HG03460 (cell line): ENCODE measurements at regions not wholly inside any gene's neighbourhood (a gene's known extent, or its start where the extent isn't known, plus 50 kb on each side); places are given as distances from the start of the nearest gene placed in this dataset.
A peak's percentile ranks its signal among the peaks of the same experiment; 100 is the strongest.

Experiments
- ATAC-seq: cut with Tn5 transposase; IDR thresholded peaks from one replicate; pipeline ENCODE4 v1.9.1; 2021; ENCODE audit not compliant: unreplicated experiment

DNA sequence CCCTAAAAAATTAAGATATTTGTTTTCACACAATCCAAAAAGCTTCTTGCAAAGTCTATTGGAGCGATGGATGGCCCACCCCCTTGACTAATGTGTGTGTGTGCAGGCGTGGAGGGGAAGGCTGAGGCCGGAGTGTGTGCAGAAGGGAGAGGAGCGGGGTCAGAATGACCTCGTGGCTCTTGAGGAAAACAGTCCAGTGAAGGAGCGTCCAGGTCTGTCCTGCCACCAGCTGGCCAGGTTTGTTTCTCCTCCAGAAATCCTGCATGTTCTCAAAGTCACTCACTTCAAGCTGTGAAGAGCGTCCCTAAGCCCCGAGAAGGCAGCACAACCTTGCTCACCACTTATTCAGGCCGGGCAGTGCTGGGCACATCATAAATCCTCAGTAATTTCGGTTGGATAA is 69.5 kb upstream of the SSX2IP start:
- ATAC-seq, result no peak

DNA sequence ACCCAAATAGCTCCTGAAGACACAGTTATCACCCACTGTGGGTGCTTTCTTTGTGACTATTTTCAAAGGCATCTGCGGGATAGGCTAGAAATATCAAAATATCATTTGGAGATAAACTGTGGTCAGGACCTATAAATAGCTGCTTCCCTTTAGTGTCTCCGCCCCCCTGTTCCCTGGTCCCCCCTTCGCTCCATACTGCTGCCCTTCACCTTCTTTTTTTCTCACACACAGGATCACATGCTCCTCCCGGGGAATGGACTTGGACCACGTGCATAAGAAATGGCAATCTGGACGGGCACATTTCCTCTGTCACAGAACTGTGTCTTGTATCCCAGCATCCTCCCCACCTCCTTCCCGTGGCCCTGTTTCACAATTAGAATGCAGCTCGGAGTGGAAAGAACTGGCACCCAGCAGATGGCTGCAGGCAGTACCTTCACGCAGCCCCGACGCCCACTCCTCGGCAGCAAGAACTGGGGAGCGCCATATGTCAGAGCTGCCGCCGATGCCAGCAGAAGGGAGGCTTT is 68.8 kb upstream of the SSX2IP start:
- ATAC-seq, result no peak

DNA sequence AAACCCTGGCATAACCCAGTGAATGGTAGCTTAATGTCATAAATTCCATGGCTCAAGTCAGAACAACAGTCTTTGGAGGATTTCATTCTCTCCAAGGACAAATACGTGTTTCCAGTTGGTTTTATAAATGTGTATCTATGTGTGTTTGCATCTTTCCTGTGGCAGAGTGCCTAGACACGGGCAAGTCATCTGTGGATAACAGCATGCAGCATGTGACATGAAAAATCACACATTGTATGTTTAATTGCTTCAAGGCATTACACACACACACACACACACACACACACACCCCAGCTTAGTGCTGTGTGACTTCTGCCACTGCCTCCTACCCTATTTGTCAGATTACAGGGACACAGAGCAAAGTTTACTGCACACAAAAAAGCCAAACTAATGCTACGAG is 68.2 kb upstream of the SSX2IP start:
- no peak for ATAC-seq

DNA sequence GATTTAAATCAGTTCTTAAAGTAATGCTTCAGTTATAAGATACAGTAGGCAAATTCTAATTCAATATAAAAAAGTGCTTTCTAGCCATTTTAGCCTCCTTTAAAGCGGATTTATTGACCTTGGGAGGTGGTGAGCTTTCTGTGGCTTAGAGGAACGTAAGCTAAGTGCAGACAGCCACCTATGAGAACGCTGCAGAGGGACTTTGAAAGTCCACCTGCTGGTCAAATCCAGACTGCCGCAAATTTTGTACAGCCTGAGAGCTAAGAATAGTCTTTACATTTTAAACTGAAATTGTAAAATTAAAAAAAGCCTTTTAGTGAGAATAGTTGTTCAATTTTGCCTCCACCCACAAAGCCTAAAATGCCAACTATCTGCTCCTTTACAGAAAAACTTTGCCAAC is 67.0 kb upstream of the SSX2IP start:
- no peak for ATAC-seq

DNA sequence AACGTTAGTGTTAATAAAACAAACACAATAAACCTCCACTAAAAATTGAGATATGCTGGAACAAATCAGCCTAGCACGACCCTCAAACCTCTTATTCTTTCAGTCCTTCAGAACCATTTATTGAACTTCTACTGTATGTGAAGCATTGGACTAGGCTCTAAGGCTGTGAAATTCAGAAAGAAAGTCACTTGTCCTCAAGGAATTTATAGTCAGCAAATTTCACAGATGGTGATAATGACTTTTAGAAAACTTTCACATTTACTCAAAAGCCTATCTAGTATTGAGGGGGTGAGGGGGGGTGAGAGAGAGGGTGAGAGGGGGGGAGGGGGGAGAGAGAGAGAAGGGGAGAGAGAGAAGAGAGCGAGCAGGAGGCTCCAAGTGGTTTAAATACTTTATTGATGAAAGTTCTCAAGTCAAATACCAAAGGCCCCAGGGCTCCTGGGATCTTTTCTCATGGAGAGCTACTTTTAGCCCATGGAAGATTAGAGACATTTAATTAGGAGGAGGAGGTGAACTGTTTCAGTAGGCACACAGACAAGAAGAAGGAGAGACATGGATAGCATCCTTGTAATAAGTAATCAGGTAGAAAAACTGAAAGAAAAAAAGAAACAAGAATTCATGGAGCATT is 66.3 kb upstream of the SSX2IP start:
- ATAC-seq, result no peak

DNA sequence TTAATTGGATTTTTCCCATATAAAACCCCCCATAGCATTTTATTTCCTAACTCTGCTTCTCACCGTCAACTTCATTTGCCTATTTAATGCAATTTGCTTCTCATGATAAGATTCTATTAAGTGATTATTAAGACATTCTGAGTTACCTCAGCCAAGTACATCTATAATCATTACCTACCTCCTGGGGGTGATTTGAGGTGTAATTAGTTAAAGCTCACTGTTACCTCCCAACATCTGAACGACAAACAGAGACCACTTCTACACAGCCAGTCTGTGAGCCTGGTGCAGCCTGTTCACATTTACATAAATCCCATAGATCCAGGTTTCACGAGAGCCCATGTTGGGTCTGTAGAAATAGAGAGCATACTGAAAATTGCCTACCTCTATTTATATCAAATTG is 65.7 kb upstream of the SSX2IP start:
- ATAC-seq, result no peak

DNA sequence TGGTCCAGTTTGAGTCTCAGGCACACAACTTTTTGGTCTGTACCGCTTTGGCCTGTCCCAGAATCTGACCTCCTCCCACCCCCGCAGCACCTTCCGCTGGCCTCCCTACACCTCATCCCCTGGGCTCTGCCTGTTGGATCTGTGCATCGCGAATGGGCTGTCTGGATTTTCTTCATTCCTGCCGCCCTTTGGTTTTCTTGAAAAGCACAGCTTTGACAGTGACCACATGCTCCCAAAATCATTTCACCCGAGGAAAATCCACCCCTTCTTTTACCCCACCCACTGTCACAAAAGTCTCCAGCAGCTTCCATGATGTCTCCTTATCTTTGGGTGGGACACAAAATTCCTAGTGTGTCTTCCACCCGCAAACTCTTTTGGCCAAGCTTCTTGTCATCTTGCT is 65.0 kb upstream of the SSX2IP start:
- ATAC-seq, result no peak

DNA sequence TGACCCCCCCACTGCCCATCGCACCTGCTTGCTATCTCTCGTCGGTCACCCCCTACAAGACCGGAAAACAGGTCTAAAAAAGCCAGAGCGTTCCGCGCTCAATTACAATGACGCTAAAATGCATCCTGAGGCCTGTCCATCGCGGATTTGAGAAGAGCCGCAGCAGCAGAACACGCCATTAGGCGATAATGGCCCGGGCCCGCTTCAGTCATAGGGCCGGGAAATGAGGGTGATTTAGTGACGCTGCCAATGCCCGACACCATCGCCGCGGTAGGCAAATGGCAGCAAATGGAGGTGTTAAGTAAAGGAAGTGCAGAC is 64.1 kb upstream of the SSX2IP start:
- ATAC-seq, result no peak

DNA sequence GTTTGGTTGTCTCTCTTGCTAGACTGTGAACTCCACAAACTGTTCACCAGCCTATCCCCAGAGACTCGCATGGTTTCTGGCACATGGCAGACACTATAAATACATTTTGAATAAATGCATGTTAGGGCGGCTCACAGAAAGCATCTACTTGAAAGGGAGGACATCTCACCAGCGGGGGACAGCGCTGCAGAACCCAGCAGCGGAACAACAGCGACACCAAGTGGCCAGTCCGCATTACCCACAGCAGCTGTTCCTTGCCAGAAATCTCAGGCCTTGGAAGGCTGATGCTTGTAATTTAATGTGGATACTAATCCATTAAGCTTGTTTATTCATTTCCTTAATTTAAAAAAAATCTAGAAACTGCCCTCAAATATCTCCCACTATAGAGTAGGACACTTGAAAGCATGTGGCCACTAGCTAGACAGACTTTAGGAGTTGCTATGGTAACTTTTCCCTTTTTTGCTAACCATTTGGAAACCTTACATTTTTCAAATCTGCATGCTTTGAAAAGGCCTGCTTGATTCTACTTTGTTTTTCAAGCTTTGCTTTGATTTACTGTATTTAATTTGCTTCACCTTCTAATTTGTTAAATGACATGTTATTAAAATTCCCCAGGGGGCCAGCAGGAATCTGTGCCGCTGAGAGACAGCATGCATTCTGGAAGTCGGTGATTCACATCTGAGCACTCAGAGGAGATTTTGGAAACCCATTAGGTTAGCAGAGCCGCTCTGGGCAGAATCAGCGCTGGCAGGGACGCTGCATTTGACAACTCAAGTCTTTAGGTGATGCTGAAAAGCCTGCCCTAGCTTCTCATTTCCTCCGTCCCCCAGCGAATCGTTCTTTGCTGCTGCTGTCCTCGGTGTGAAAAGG is 63.5 kb upstream of the SSX2IP start:
- ATAC-seq, result peak; percentile 86

DNA sequence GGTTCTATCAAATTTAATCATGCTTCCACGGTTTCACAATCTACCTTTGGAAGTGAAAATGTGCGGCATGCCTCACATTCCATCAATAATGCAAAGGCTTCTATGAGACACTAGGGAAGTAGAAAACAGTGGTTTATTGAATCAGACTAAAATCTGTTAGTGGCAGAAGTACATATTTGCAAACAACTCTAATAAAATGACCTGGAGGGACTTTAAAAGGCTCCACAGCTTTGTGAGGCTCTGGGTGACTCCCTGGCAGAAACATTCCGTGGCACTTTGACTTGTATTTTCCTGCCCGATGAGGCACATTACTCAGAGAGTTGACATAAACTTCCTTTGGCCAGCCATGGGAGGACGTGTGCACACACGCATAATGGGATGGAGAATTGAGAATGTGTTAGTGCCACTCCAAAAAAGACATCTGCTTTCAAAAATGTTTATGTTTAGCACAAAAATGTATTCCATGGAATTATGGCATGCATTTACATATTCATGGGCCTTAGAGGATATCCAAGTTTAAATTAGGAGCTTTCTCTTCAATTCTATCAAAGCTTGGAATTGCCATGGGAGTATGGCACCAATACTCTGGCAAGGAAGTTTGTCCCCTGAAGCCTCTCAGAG is 60.0 kb upstream of the SSX2IP start:
- ATAC-seq, result no peak

DNA sequence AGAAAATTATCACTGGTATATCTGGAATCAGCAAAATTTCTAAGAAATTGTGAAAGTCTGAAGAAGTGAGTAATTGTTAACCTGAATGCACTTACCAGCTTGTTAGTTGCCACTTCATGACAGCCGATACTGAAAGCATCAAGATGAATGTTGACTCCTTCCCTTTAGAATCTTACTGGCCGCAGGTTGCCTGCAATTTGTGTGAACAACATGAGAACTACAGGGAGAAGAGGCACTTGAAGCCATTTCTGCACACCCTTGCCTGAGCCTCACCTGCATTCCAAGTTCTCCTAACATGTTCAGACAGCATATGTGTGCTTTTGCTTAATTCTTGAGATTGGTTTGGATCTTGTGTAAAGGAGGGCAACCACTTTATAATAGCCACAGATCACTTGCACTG is 59.2 kb upstream of the SSX2IP start:
- ATAC-seq, result no peak

DNA sequence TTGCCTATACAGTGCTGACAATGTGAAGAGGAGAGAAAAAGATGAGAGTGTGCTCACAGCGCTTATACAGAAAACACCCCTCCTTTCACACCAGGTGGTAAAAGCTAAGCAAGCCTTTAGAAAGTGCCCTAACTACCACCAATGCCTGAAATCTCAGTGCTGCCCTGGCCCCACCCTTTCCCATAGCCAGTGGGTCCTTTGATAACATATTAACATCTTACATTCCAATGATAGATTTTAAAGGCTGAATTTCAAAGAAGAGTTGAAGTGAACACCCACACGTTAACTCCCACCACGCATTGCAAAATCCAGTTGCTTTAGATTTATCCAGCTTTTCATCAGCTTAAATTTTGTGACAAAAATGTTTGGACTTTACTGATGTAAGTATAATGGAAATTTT is 58.1 kb upstream of the SSX2IP start:
- ATAC-seq, result no peak

DNA sequence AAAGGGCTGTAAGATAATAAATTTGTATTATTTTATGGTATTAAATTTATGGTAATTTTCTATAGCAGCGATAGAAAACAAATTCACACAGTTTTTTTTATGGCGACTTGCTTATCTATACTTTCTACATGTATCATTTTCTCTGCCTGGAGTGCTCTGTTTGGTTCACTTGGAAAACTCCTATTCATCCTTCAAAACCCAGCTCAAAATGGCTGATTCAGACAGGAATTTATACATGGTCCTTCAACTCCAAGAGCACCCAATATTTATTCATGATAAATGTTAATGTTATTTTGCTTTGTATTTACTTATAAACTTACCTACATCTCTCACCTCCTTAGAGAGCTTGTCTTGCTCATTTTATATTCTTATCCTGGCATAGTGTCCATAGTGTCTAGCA is 55.6 kb upstream of the SSX2IP start:
- no peak for ATAC-seq

DNA sequence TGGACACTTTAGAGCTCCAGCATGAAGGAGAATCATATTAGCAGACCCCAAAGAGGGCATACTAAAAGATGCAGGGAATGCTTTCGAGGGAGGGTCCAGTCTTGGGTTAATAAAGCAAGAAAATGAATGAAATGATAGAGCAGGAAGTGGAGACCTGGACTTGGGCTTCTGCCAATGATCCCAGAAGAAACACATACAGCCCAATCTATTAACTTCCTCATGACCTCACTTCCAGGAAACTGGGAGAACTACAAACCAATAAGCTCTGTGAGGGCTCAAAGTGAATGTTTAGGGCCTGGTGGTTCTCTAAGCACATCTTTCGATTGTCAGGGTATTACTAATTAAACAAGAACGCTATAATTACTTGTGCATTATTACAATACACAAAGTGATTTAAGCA is 53.6 kb upstream of the SSX2IP start:
- no peak for ATAC-seq

DNA sequence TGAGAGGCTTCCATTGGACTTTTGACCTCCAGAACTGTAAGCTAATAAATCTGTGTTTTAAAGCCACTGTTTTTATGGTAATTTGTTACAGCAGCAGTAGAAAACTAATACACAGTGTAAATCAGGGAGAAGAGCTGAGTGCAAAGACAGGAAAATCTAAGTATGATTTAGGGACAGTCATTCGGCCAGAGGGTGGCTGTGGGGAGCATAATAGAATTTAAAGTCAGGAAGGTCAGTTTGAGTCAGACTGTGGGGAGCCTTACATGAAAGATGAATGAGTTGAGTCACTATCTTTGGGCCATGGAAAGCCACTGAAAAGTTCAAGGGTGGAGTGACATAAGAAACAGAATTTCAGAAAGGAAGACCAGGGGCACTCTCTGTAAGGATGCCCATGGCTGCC is 52.4 kb upstream of the SSX2IP start:
- ATAC-seq, result no peak

DNA sequence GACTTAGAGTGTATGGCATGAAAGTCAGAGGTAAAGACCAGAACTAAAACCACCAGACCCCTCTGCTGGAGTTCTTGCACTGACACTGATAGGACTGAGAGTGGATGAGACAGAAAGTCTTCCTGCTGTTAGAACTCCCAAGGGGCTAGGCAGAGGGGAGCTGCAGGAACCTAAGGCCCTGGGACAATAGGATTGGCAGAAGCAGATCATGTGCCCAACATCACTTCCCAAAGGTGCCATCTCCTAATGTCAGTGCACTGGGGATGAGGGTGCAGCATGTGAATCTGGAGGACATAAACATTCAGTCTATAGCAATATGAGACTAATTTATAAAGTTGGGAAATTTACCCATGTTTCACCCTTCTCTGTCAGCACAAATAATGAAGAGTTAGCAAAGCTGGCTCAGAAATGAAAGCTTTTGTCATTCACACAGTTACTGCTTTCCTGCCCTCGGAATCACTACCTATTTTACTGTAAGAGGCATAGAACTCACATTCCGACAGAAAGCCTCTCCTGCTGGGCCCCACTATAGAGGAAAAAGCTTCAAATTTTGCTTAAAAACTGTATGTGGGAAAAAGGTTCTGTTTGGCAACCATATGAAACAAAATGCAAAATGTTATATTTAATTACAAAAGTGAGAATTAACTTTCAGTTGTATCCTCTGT is 49.9 kb upstream of the SSX2IP start:
- no peak for ATAC-seq
